ENCODE measurements at regions not wholly inside any gene's neighbourhood (a gene's known extent, or its start where the extent isn't known, plus 50 kb on each side); places are given as distances from the start of the nearest gene placed in this dataset.
A peak's percentile ranks its signal among the peaks of the same experiment; 100 is the strongest.
"Not testable (repeated sequence)": the region's sequence is repeated elsewhere in the genome, so short reads cannot be mapped to it uniquely, and the experiment has no call there.

DNA sequence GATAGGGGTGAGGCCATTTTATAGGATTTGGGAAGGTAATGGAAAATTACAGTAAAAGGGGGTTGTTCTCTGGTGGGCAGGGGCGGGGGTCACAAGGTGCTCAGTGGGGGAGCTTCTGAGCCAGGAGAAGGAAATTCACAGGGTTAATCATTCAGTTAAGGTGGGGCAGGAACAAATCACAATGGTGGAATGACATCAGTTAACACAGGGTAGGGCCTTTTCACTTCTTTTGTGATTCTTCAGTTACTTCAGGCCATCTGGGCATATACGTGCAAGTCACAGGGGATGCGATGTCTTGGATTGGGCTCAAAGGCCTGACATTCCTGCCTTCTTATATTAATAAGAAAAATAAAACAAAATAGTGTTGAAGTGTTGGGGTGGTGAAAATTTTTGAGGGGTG is 181.1 kb upstream of the TRPC7 start:
- WGBS, 2 experiments (ENCODE audit: extremely low coverage in 1 of 2, insufficient coverage in 1 of 2, insufficient read length in 1 of 2, insufficient replicate concordance in 2 of 2, low coverage in 1 of 2, low lambda C conversion rate in 2 of 2, missing lambda C conversion rate in 1 of 2): 81% methylated on average over 3 of the region's 3 CpGs; no CpG with 5 or more reads in 1 of the 2 experiments
- H3K4me2 ChIP-seq (ENCODE audit: insufficient read depth in 1 of 2, low read depth in 2 of 2, low read length in 2 of 2); H3K9me3 ChIP-seq (ENCODE audit: insufficient read depth in 2 of 2, low read depth in 1 of 2, low read length in 1 of 2); H4K20me1 ChIP-seq (replicated peaks in 1 of 2; ENCODE audit: control insufficient read depth in 1 of 2, insufficient read depth in 2 of 2, low read length in 2 of 2); H3K27me3 ChIP-seq (replicated peaks in 1 of 4; ENCODE audit: control insufficient read depth in 3 of 4, extremely low read depth in 1 of 4, insufficient read depth in 3 of 4, low read length in 3 of 4); H2AK5ac ChIP-seq (ENCODE audit: low read depth, low read length); H2BK15ac ChIP-seq (ENCODE audit: low read length); DNase-seq (ENCODE audit: low read depth in 1 of 2, low spot score in 2 of 2); H2BK20ac ChIP-seq (ENCODE audit: low read length); H3K4ac ChIP-seq (replicated peaks; ENCODE audit: insufficient read length, low read depth, low read length); H3K4me3 ChIP-seq (ENCODE audit: extremely low read depth in 1 of 4, insufficient read depth in 2 of 4, low read depth in 3 of 4, low read length in 4 of 4); H3K27ac ChIP-seq (ENCODE audit: low read depth, low read length); H3K23ac ChIP-seq (ENCODE audit: insufficient read length); H3K36me3 ChIP-seq (ENCODE audit: control insufficient read depth in 2 of 4, insufficient read depth in 4 of 4, low read length in 3 of 4); H3K79me1 ChIP-seq (ENCODE audit: low read depth, low read length); H4K5ac ChIP-seq (ENCODE audit: insufficient read length, low read depth, low read length); POLR2A ChIA-PET (ENCODE audit: partially characterized antibody); H2AFZ ChIP-seq (ENCODE audit: low read length); H3K23me2 ChIP-seq (ENCODE audit: low read depth, low read length); H3K9ac ChIP-seq (replicated peaks in 1 of 4; ENCODE audit: extremely low read depth in 1 of 4, low read depth in 3 of 4, low read length in 3 of 4); H3K79me2 ChIP-seq (ENCODE audit: control insufficient read depth in 1 of 2, insufficient read depth in 2 of 2, low read length in 2 of 2); H4K91ac ChIP-seq (replicated peaks; ENCODE audit: insufficient read length, low read length); H3K18ac ChIP-seq (ENCODE audit: extremely low read depth, low read length); H3K14ac ChIP-seq (ENCODE audit: insufficient read length); CTCF ChIA-PET (ENCODE audit: partially characterized antibody); H3K4me1 ChIP-seq (replicated peaks in 1 of 4; ENCODE audit: control insufficient read depth in 3 of 4, insufficient read depth in 4 of 4, low read length in 3 of 4); H3K56ac ChIP-seq (replicated peaks; ENCODE audit: insufficient read length, low read depth, low read length); H4K8ac ChIP-seq (ENCODE audit: extremely low read depth, insufficient read depth, low read length); H2BK12ac ChIP-seq (ENCODE audit: low read depth, low read length); H2BK120ac ChIP-seq (replicated peaks; ENCODE audit: low read depth, low read length); H2BK5ac ChIP-seq (ENCODE audit: low read depth, low read length); FAIRE-seq: not testable (repeated sequence)

- H2BK15ac ChIP-seq (ENCODE audit: low read length); H2BK5ac ChIP-seq (ENCODE audit: low read depth, low read length); H3K9me3 ChIP-seq (ENCODE audit: insufficient read depth in 2 of 2, low read depth in 1 of 2, low read length in 1 of 2); H2BK120ac ChIP-seq (replicated peaks; ENCODE audit: low read depth, low read length); H3K4me1 ChIP-seq (replicated peaks in 1 of 4; ENCODE audit: control insufficient read depth in 3 of 4, insufficient read depth in 4 of 4, low read length in 3 of 4); H3K79me2 ChIP-seq (ENCODE audit: control insufficient read depth in 1 of 2, insufficient read depth in 2 of 2, low read length in 2 of 2); H3K36me3 ChIP-seq (ENCODE audit: control insufficient read depth in 2 of 4, insufficient read depth in 4 of 4, low read length in 3 of 4); H4K20me1 ChIP-seq (replicated peaks in 1 of 2; ENCODE audit: control insufficient read depth in 1 of 2, insufficient read depth in 2 of 2, low read length in 2 of 2); POLR2A ChIA-PET (ENCODE audit: partially characterized antibody); FAIRE-seq; H3K56ac ChIP-seq (replicated peaks; ENCODE audit: insufficient read length, low read depth, low read length); H3K23me2 ChIP-seq (ENCODE audit: low read depth, low read length); H3K9ac ChIP-seq (replicated peaks in 1 of 4; ENCODE audit: extremely low read depth in 1 of 4, low read depth in 3 of 4, low read length in 3 of 4); H3K27me3 ChIP-seq (replicated peaks in 1 of 4; ENCODE audit: control insufficient read depth in 3 of 4, extremely low read depth in 1 of 4, insufficient read depth in 3 of 4, low read length in 3 of 4); H2AFZ ChIP-seq (ENCODE audit: low read length); H2AK5ac ChIP-seq (ENCODE audit: low read depth, low read length); H3K14ac ChIP-seq (ENCODE audit: insufficient read length); H4K5ac ChIP-seq (ENCODE audit: insufficient read length, low read depth, low read length); H3K4ac ChIP-seq (replicated peaks; ENCODE audit: insufficient read length, low read depth, low read length); H3K23ac ChIP-seq (ENCODE audit: insufficient read length); H4K91ac ChIP-seq (replicated peaks; ENCODE audit: insufficient read length, low read length); H3K4me2 ChIP-seq (ENCODE audit: insufficient read depth in 1 of 2, low read depth in 2 of 2, low read length in 2 of 2); H3K79me1 ChIP-seq (ENCODE audit: low read depth, low read length); DNase-seq (ENCODE audit: low read depth in 1 of 2, low spot score in 2 of 2); H4K8ac ChIP-seq (ENCODE audit: extremely low read depth, insufficient read depth, low read length); H3K18ac ChIP-seq (ENCODE audit: extremely low read depth, low read length); H3K27ac ChIP-seq (ENCODE audit: low read depth, low read length); H2BK20ac ChIP-seq (ENCODE audit: low read length); H2BK12ac ChIP-seq (ENCODE audit: low read depth, low read length): not testable (repeated sequence)
- 98% methylated on average over 5 of the region's 5 CpGs; no CpG with 5 or more reads in 1 of the 2 experiments for WGBS, 2 experiments (ENCODE audit: extremely low coverage in 1 of 2, insufficient coverage in 1 of 2, insufficient read length in 1 of 2, insufficient replicate concordance in 2 of 2, low coverage in 1 of 2, low lambda C conversion rate in 2 of 2, missing lambda C conversion rate in 1 of 2)
- peak overlapping the region in 1 of 4 experiments; percentile 25; a peak in 1 of 8 replicates for H3K4me3 ChIP-seq (ENCODE audit: extremely low read depth in 1 of 4, insufficient read depth in 2 of 4, low read depth in 3 of 4, low read length in 4 of 4)
- CTCF ChIA-PET (ENCODE audit: partially characterized antibody): interaction anchor here (0.6 kb wide), 1 partner anchor 183 kb away, joined by 3 read pairs; no protein-coding TSS in a partner anchor
Measured at GRCh38 chr5:136545031-136545430, 179.7 kb upstream of the TRPC7 start.

All from H1 (cell line).